ENCODE measurements at regions not wholly inside any gene's neighbourhood (a gene's known extent, or its start where the extent isn't known, plus 50 kb on each side); places are given as distances from the start of the nearest gene placed in this dataset.

DNA sequence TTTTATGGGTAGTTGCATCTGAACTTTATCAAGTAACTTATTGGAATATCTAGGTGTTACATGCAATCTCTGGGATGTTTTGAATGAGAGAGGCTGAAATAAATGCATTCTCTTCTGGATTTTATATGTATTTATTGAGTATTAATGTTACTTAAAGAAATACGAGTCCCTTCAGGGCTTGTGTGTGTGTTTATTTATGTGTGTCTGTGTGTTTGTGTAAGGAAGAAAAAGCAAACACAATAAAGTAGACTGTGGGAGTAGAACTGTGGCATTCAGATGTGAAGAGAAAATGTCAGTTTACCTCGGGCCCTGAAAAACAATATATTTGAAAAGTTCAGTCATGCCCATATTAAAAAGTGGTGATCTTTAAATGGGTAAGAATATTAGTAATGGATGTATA, 250.5 kb downstream of the RPL10L start:
- H3K36me3 ChIP-seq, result no peaks in the 10 kb centered on the region
- no peaks in the 10 kb centered on the region for H3K27me3 ChIP-seq
- WGBS, result 87% methylated on average over 2 of the region's 2 CpGs
- H3K4me3 ChIP-seq, result no peak overlapping the region
- no peak for DNase-seq (ENCODE audit: low spot score in 2 of 2)
- H3K9me3 ChIP-seq, result no peaks in the 10 kb centered on the region
- no peak overlapping the region for H3K27ac ChIP-seq
- no peaks in the 10 kb centered on the region for H3K4me1 ChIP-seq
- TF ChIP-seq POLR2A (IDR thresholded peaks at IDR 0.05) (no peak), EP300 (IDR thresholded peaks at IDR 0.05) (no peak), POLR2AphosphoS5 (IDR thresholded peaks at IDR 0.05) (no peak)
- TF ChIP-seq, protein P1, sequence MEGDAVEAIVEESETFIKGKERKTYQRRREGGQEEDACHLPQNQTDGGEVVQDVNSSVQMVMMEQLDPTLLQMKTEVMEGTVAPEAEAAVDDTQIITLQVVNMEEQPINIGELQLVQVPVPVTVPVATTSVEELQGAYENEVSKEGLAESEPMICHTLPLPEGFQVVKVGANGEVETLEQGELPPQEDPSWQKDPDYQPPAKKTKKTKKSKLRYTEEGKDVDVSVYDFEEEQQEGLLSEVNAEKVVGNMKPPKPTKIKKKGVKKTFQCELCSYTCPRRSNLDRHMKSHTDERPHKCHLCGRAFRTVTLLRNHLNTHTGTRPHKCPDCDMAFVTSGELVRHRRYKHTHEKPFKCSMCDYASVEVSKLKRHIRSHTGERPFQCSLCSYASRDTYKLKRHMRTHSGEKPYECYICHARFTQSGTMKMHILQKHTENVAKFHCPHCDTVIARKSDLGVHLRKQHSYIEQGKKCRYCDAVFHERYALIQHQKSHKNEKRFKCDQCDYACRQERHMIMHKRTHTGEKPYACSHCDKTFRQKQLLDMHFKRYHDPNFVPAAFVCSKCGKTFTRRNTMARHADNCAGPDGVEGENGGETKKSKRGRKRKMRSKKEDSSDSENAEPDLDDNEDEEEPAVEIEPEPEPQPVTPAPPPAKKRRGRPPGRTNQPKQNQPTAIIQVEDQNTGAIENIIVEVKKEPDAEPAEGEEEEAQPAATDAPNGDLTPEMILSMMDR (IDR thresholded peaks at IDR 0.05), result no peak

GRCh38 chr14:46399049-46399448, 252.5 kb downstream of the RPL10L start:
- H3K9me3 ChIP-seq, result no peaks in the 10 kb centered on the region
- no peaks in the 10 kb centered on the region for H3K36me3 ChIP-seq
- H3K4me1 ChIP-seq, result no peaks in the 10 kb centered on the region
- TF ChIP-seq EP300 (IDR thresholded peaks at IDR 0.05) (no peak), POLR2A (IDR thresholded peaks at IDR 0.05) (no peak)
- TF ChIP-seq, protein P1 (IDR thresholded peaks at IDR 0.05), result no peak
- WGBS, result 78% methylated on average over 5 of the region's 5 CpGs
- H3K4me3 ChIP-seq, result no peak overlapping the region
- no peak for DNase-seq (ENCODE audit: low spot score in 2 of 2)
- H3K27ac ChIP-seq, result no peak overlapping the region
- H3K27me3 ChIP-seq, result no peaks in the 10 kb centered on the region

- no peaks in the 10 kb centered on the region for H3K36me3 ChIP-seq
- H3K4me1 ChIP-seq, result no peaks in the 10 kb centered on the region
- H3K27me3 ChIP-seq, result no peaks in the 10 kb centered on the region
- no peak overlapping the region for H3K4me3 ChIP-seq
- no peak for DNase-seq (ENCODE audit: low spot score in 2 of 2)
- no peak for TF ChIP-seq POLR2AphosphoS5 (IDR thresholded peaks at IDR 0.05)
- no peak for TF ChIP-seq POLR2A (IDR thresholded peaks at IDR 0.05)
- TF ChIP-seq, protein P1 (IDR thresholded peaks at IDR 0.05), result no peak
- no peak for TF ChIP-seq EP300 (IDR thresholded peaks at IDR 0.05)
- H3K9me3 ChIP-seq, result no peaks in the 10 kb centered on the region
- no peak overlapping the region for H3K27ac ChIP-seq
- 82% methylated on average over 10 of the region's 10 CpGs for WGBS
These were observed 267.0 kb downstream of the RPL10L start for GRCh38 chr14:46384611-46385010.

- no peak for TF ChIP-seq EP300 (IDR thresholded peaks at IDR 0.05)
- TF ChIP-seq, protein P1 (IDR thresholded peaks at IDR 0.05), result no peak
- TF ChIP-seq POLR2AphosphoS5 (IDR thresholded peaks at IDR 0.05), result no peak
- TF ChIP-seq POLR2A (IDR thresholded peaks at IDR 0.05), result no peak
These were observed 269.9 kb downstream of the RPL10L start for GRCh38 chr14:46381674-46382073.

DNA sequence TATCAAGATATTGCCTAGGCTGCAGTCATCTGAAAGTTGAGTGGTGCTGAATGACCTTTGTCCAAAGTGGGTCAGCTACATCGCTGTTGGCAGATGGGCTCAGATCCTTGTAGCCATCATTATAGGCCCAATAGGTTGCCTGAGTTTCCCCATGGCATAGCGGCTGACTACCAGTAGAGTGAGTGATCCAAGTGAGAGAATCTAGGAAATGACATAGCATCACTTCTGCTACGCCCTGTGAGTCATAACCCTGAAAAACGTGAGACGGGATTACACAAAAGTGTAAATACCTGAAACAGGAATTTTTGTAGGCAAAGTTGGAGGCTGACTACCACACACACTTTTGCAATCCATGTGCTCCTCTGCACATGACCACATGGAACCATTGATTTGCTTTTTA, 273.3 kb downstream of the RPL10L start:
- DNase-seq (ENCODE audit: low spot score in 2 of 2), result no peak
- Histone ChIP-seq H3K4me3 (no peak overlapping the region), H3K9me3 (no peaks in the 10 kb centered on the region), H3K27me3 (no peaks in the 10 kb centered on the region), H3K27ac (no peak overlapping the region), H3K4me1 (no peaks in the 10 kb centered on the region), H3K36me3 (no peaks in the 10 kb centered on the region)
- 88% methylated on average over 5 of the region's 5 CpGs for WGBS
- TF ChIP-seq, protein P1 (IDR thresholded peaks at IDR 0.05), result no peak
- TF ChIP-seq POLR2A (IDR thresholded peaks at IDR 0.05) (no peak), POLR2AphosphoS5 (IDR thresholded peaks at IDR 0.05) (no peak), EP300 (IDR thresholded peaks at IDR 0.05) (no peak)

More at GRCh38 chr14:46381674-46382073, 269.9 kb downstream of the RPL10L start:
- DNase-seq (ENCODE audit: low spot score in 2 of 2), result no peak
- H3K36me3 ChIP-seq, result no peaks in the 10 kb centered on the region
- H3K4me3 ChIP-seq, result no peak overlapping the region
- 40% methylated on average over 2 of the region's 2 CpGs for WGBS
- no peaks in the 10 kb centered on the region for H3K27me3 ChIP-seq
- no peaks in the 10 kb centered on the region for H3K9me3 ChIP-seq
- H3K4me1 ChIP-seq, result no peaks in the 10 kb centered on the region
- H3K27ac ChIP-seq, result no peak overlapping the region
